Activated naive CD8-positive, alpha-beta T cell treated with anti-CD3 and anti-CD28 coated beads for 36 hours (primary cell): ENCODE measurements at regions not wholly inside any gene's neighbourhood (a gene's known extent, or its start where the extent isn't known, plus 50 kb on each side); places are given as distances from the start of the nearest gene placed in this dataset.

Experiments used
- DNase-seq: peaks from one replicate; pipeline ENCODE4 v3.0.0; 2021
- H3K27ac Mint-ChIP-seq: one replicate; pipeline ENCODE4 v1.8.0; 2022; ENCODE audit warnings: mild to moderate bottlenecking, moderate library complexity, mixed read lengths
- H3K27me3 Mint-ChIP-seq: one replicate; pipeline ENCODE4 v1.8.0; 2022; ENCODE audit warnings: mild to moderate bottlenecking, mixed read lengths
- H3K36me3 Mint-ChIP-seq: one replicate; pipeline ENCODE4 v1.8.0; 2021; ENCODE audit warnings: mild to moderate bottlenecking, mixed read lengths
- H3K4me1 Mint-ChIP-seq: one replicate; pipeline ENCODE4 v1.8.0; 2021; ENCODE audit warnings: mixed read lengths
- H3K4me3 Mint-ChIP-seq: one replicate; pipeline ENCODE4 v1.8.0; 2022; ENCODE audit warnings: mild to moderate bottlenecking, moderate library complexity, mixed read lengths
- H3K9me3 Mint-ChIP-seq: one replicate; pipeline ENCODE4 v1.8.0; 2022; ENCODE audit warnings: mixed read lengths

DNA sequence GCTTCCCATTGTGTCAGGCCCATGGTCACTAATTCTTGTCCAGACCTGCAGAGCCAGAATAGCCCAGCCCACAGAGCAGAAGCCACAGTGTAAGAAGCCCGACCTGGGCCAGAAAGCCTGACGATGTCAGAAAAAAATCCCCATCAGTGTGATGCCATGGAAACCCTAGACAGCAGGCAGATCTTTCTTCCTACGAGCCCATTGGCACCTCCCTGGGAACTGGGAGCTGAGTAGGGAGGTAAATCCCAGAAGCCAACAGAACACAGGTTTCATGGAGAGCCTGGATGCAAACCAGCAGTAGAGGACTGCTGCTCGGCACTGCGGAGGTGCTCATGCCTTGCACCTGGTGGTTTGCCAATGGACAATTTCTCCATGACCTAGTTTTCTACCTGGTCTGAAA is 82.2 kb upstream of the SLC22A16 start:
- Mint-ChIP-seq H3K27me3 (no peaks in the 10 kb centered on the region), H3K27ac (no peak overlapping the region), H3K4me3 (no peak overlapping the region), H3K36me3 (no peaks in the 10 kb centered on the region), H3K4me1 (peaks cover 14% of the 10 kb centered on the region), H3K9me3 (peaks cover 8% of the 10 kb centered on the region)
- DNase-seq, result no peak

- Mint-ChIP-seq H3K36me3 (no peaks in the 10 kb centered on the region), H3K27me3 (no peaks in the 10 kb centered on the region), H3K27ac (no peak overlapping the region), H3K4me3 (no peak overlapping the region), H3K4me1 (peaks cover 14% of the 10 kb centered on the region), H3K9me3 (peaks cover 4% of the 10 kb centered on the region)
- DNase-seq, result no peak
Measured at GRCh38 chr6:110557199-110557598, 80.8 kb upstream of the SLC22A16 start.

DNA sequence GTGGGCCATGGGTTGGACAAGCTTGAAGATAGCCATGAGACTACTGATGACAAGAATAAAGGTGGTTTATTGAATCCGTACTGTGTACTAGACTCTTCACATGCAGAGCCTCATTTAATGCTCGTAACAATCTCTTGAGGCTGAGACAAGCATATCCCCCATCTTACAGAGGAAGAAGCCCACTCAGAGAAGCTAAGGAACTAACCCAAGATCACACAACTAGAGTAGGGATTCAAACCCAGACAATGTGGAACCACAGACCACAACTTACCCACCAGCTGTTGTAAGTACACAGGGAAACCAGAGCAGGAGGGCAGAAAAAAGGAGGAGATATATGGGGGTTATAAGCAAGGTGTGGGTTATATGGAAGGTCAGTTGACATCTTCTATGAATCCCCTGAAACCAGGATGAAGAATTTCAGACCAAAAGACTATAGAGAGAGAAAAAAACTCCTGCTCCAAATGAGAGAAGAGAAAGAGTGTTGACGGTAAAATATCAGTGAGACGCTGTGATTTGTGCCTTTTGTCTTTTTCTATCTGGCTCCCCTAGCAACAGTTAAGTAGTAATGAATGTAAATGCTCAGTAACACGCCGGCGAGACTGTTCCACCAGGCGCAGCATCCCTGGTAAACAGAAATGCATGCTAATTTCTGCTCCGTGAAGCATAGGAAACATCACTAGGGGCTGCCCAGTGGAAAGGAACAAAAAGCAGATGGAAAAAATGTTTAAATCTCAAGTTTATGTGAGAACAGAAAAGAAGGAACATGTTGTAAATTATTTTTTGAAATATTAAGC is 80.1 kb upstream of the SLC22A16 start:
- Mint-ChIP-seq H3K9me3 (peaks cover 8% of the 10 kb centered on the region), H3K4me3 (no peak overlapping the region), H3K27ac (no peak overlapping the region), H3K27me3 (no peaks in the 10 kb centered on the region), H3K4me1 (peaks cover 10% of the 10 kb centered on the region), H3K36me3 (no peaks in the 10 kb centered on the region)
- no peak for DNase-seq

GRCh38 chr6:110554966-110555460 is 78.6 kb upstream of the SLC22A16 start:
- Mint-ChIP-seq H3K36me3 (no peaks in the 10 kb centered on the region), H3K27me3 (no peaks in the 10 kb centered on the region), H3K4me3 (no peak overlapping the region)

DNA sequence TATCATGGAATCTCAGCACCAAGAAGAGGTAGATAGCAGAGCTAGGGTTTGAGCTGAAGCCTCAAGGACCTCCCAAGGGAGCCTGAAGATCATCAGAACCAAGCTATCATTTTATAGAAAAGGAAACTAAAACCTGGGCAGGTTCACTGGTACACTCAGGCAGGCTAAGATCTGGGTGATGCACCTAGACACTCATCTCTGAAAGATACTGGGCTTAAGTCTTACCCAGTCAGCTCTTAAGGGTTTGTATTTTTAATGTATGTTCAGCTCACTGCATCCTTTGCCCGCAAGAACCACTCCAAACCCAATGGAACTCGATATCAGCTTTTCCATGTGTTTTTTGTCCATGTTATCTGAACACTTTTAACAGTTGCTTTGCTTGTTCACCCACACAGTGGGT is 78.0 kb upstream of the SLC22A16 start:
- no peak for DNase-seq
- no peaks in the 10 kb centered on the region for H3K27me3 Mint-ChIP-seq
- H3K36me3 Mint-ChIP-seq, result no peaks in the 10 kb centered on the region
- H3K9me3 Mint-ChIP-seq, result peaks cover 8% of the 10 kb centered on the region
- H3K4me1 Mint-ChIP-seq, result no peaks in the 10 kb centered on the region
- no peak overlapping the region for H3K4me3 Mint-ChIP-seq
- H3K27ac Mint-ChIP-seq, result no peak overlapping the region

More at GRCh38 chr6:110554966-110555460, 78.6 kb upstream of the SLC22A16 start:
- DNase-seq, result no peak
- Mint-ChIP-seq H3K4me1 (no peaks in the 10 kb centered on the region), H3K27ac (no peak overlapping the region), H3K9me3 (peaks cover 8% of the 10 kb centered on the region)

DNA sequence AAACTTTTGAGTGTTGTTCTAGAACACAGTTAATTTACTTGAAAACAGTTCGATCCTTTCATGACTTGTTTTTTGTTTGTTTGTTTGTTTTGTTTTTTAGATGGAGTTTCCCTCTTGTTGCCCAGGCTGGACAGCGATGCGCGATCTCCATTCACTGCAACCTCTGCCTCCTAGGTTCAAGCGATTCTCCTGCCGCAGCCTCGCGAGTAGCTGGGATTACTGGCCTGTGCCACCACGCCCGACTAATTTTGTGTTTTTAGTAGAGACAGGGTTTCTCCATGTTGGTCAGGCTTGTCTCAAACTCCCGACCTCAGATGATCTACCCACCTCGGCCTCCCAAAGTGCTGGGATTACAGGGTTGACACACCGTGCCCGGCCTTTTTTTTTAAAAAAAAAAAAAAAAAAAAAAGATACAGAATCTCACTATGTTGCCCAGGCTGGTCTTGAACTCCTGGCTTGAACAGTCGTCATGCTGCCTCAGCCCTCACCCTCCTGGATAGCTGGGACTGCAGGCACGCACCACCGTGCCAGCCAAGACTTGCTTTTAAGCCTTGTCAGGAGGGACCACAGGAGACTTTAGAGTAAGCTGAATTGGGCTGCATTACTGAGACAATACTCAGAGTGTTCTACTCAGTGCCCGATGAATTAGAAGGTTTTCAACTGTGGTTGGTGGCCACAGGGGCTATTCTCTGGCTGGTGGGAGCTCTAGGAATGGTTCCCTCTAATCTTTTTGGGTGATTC is 76.7 kb upstream of the SLC22A16 start:
- H3K4me1 Mint-ChIP-seq, result no peaks in the 10 kb centered on the region
- H3K36me3 Mint-ChIP-seq, result no peaks in the 10 kb centered on the region
- no peak for DNase-seq
- H3K27me3 Mint-ChIP-seq, result no peaks in the 10 kb centered on the region
- H3K27ac Mint-ChIP-seq, result no peak overlapping the region
- peaks cover 8% of the 10 kb centered on the region for H3K9me3 Mint-ChIP-seq
- no peak overlapping the region for H3K4me3 Mint-ChIP-seq

GRCh38 chr6:110552076-110552475 is 75.7 kb upstream of the SLC22A16 start:
- H3K9me3 Mint-ChIP-seq, result peaks cover 8% of the 10 kb centered on the region
- no peaks in the 10 kb centered on the region for H3K27me3 Mint-ChIP-seq
- H3K4me3 Mint-ChIP-seq, result no peak overlapping the region
- no peaks in the 10 kb centered on the region for H3K36me3 Mint-ChIP-seq
- DNase-seq, result no peak
- no peak overlapping the region for H3K27ac Mint-ChIP-seq
- H3K4me1 Mint-ChIP-seq, result no peaks in the 10 kb centered on the region

- no peaks in the 10 kb centered on the region for H3K27me3 Mint-ChIP-seq
- DNase-seq, result no peak
- H3K4me1 Mint-ChIP-seq, result no peaks in the 10 kb centered on the region
- no peak overlapping the region for H3K27ac Mint-ChIP-seq
- H3K36me3 Mint-ChIP-seq, result no peaks in the 10 kb centered on the region
- H3K4me3 Mint-ChIP-seq, result no peak overlapping the region
- peaks cover 8% of the 10 kb centered on the region for H3K9me3 Mint-ChIP-seq
Measured at GRCh38 chr6:110551088-110551487, 74.7 kb upstream of the SLC22A16 start.

DNA sequence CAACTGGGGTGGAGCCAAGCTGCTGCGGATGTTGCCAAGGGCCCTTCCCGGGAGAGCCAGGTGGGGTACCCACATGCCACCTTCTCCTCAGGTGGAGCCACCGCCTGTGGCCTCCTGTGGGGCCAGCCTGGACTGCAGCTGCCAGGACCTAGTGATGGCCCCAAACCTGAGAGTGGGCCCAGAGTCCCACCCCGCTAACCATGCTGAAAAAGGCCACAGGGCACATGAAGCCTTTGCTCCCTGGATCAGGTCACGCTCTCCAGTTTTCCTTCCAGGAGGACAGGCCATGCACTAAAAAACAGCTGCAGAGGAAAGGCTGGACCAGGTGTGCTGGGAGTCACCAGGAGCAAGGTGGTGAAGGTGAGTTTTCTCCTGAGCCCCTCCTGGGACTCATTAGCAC is 73.9 kb upstream of the SLC22A16 start:
- DNase-seq, result no peak
- Mint-ChIP-seq H3K4me1 (no peaks in the 10 kb centered on the region), H3K36me3 (no peaks in the 10 kb centered on the region), H3K27me3 (peaks cover under 1% of the 10 kb centered on the region), H3K9me3 (peaks cover 8% of the 10 kb centered on the region), H3K4me3 (no peak overlapping the region), H3K27ac (no peak overlapping the region)

GRCh38 chr6:110549277-110549676 is 72.9 kb upstream of the SLC22A16 start:
- Mint-ChIP-seq H3K4me3 (no peak overlapping the region), H3K9me3 (peaks cover 12% of the 10 kb centered on the region), H3K27ac (no peak overlapping the region), H3K27me3 (peaks cover 4% of the 10 kb centered on the region), H3K4me1 (no peaks in the 10 kb centered on the region), H3K36me3 (peaks cover 3% of the 10 kb centered on the region)
- no peak for DNase-seq

DNA sequence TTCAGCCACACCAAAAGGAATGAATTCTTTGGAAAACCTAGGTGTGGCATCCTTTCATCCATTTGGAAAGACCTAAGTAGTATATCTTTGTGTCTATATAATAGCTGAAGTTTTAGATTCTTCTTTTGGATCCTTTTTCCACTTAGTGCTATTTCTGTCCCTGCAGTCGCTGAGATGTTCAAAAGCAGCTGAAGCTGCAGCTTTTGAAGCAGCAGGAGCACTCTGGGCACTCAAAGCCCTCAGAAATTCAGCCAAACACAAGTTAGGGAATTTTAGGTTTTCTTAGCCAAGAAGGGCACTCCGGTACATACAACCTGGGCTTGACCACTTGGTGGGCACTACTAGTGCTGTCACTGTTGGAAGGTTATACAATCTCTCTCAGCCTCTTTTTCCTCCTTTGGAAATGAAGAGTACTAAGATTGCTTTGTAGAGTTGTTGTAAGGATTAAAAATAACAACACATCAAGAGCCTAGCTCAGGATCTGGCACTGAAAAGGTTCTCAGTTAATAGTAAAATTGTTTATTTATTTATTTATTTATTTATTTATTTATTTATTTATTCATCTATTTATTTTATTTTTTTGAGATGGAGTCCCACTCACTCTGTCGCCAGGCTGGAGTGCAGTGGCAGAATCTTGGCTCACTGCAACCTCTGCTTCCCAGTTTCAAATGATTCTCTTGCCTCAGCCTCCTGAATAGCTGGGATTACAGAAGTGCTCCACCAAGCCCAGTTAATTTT is 71.9 kb upstream of the SLC22A16 start:
- no peak overlapping the region for H3K4me3 Mint-ChIP-seq

GRCh38 chr6:110547266-110547964 is 71.0 kb upstream of the SLC22A16 start:
- Mint-ChIP-seq H3K27me3 (peaks cover 4% of the 10 kb centered on the region), H3K27ac (no peak overlapping the region), H3K9me3 (peaks cover 8% of the 10 kb centered on the region), H3K4me3 (no peak overlapping the region), H3K36me3 (peaks cover 3% of the 10 kb centered on the region), H3K4me1 (no peaks in the 10 kb centered on the region)
- DNase-seq, result no peak

More for the DNA sequence above, 71.9 kb upstream of the SLC22A16 start:
- DNase-seq, result no peak
- Mint-ChIP-seq H3K4me1 (no peaks in the 10 kb centered on the region), H3K36me3 (peaks cover 3% of the 10 kb centered on the region), H3K27me3 (peaks cover 4% of the 10 kb centered on the region), H3K27ac (no peak overlapping the region), H3K9me3 (peaks cover 8% of the 10 kb centered on the region)

- H3K9me3 Mint-ChIP-seq, result peaks cover 4% of the 10 kb centered on the region
- H3K27me3 Mint-ChIP-seq, result peaks cover 4% of the 10 kb centered on the region
- no peak for DNase-seq
- H3K4me1 Mint-ChIP-seq, result no peaks in the 10 kb centered on the region
- H3K36me3 Mint-ChIP-seq, result peaks cover 3% of the 10 kb centered on the region
- H3K4me3 Mint-ChIP-seq, result no peak overlapping the region
- no peak overlapping the region for H3K27ac Mint-ChIP-seq
Measured at GRCh38 chr6:110545081-110545872, 68.9 kb upstream of the SLC22A16 start.

- Mint-ChIP-seq H3K27ac (no peak overlapping the region), H3K27me3 (peaks cover 4% of the 10 kb centered on the region), H3K9me3 (peaks cover 4% of the 10 kb centered on the region), H3K36me3 (peaks cover 3% of the 10 kb centered on the region), H3K4me3 (no peak overlapping the region), H3K4me1 (no peaks in the 10 kb centered on the region)
- DNase-seq, result no peak
Measured at GRCh38 chr6:110544472-110544871, 68.1 kb upstream of the SLC22A16 start.
